HG03575 (cell line): ENCODE measurements at regions not wholly inside any gene's neighbourhood (a gene's known extent, or its start where the extent isn't known, plus 50 kb on each side); places are given as distances from the start of the nearest gene placed in this dataset.
"Not testable (repeated sequence)": the region's sequence is repeated elsewhere in the genome, so short reads cannot be mapped to it uniquely, and the experiment has no call there.

ENCODE experiments used
- ATAC-seq: cut with Tn5 transposase; IDR thresholded peaks from one replicate; pipeline ENCODE4 v1.9.1; 2021; ENCODE audit not compliant: unreplicated experiment, insufficient number of reproducible peaks, low FRiP score; ENCODE audit errors: extremely low read depth

- ATAC-seq, result no peak
Measured at GRCh38 chr3:71998995-71999673, 214.2 kb upstream of the PROK2 start.

GRCh38 chr3:71997066-71997653 lies 212.2 kb upstream of the PROK2 start:
- ATAC-seq, result no peak

- ATAC-seq, result no peak
Measured at GRCh38 chr3:71994906-71995305, 210.0 kb upstream of the PROK2 start.

GRCh38 chr3:71994203-71994602 lies 209.3 kb upstream of the PROK2 start:
- ATAC-seq, result no peak

- ATAC-seq, result no peak
Measured at GRCh38 chr3:71991681-71992080, 206.7 kb upstream of the PROK2 start.

- no peak for ATAC-seq
Measured at GRCh38 chr3:71991046-71991445, 206.1 kb upstream of the PROK2 start.

GRCh38 chr3:71990545-71990944 lies 205.6 kb upstream of the PROK2 start:
- no peak for ATAC-seq

GRCh38 chr3:71989165-71989564 lies 204.2 kb upstream of the PROK2 start:
- ATAC-seq, result no peak

- no peak for ATAC-seq
Measured at GRCh38 chr3:71987828-71988227, 202.9 kb upstream of the PROK2 start.

- ATAC-seq, result no peak
Measured at GRCh38 chr3:71987089-71987735, 202.3 kb upstream of the PROK2 start.

- ATAC-seq, result no peak
Measured at GRCh38 chr3:71986606-71987005, 201.7 kb upstream of the PROK2 start.

- peak; percentile 75 for ATAC-seq
Measured at GRCh38 chr3:71984843-71985613, 200.1 kb upstream of the PROK2 start.

- ATAC-seq, result no peak
Measured at GRCh38 chr3:71983694-71984093, 198.7 kb upstream of the PROK2 start.

- ATAC-seq, result not testable (repeated sequence)
Measured at GRCh38 chr3:71982506-71983258, 197.7 kb upstream of the PROK2 start.

GRCh38 chr3:71979175-71979574 lies 194.2 kb upstream of the PROK2 start:
- ATAC-seq, result no peak

- peak; percentile 90 for ATAC-seq
Measured at GRCh38 chr3:71978150-71978721, 193.3 kb upstream of the PROK2 start.

GRCh38 chr3:71977525-71977924 lies 192.6 kb upstream of the PROK2 start:
- no peak for ATAC-seq

- no peak for ATAC-seq
Measured at GRCh38 chr3:71975573-71975972, 190.6 kb upstream of the PROK2 start.

GRCh38 chr3:71974786-71975185 lies 189.8 kb upstream of the PROK2 start:
- ATAC-seq, result no peak
